H9 (cell line): ENCODE measurements at regions not wholly inside any gene's neighbourhood (a gene's known extent, or its start where the extent isn't known, plus 50 kb on each side); places are given as distances from the start of the nearest gene placed in this dataset.

Experiments
- DNase-seq: peaks from one replicate; pipeline ENCODE4 v3.0.0-alpha.2; 2017
- H2AFZ ChIP-seq: one replicate; pipeline ENCODE4 v1.6.1; 2013; ENCODE audit warnings: mild to moderate bottlenecking, low read length, control low read depth, moderate library complexity
- H2AK5ac ChIP-seq: 2 replicates; pipeline ENCODE4 v1.6.1; 2013; ENCODE audit warnings: low read length, control low read depth, mixed read lengths; ENCODE audit not compliant: insufficient read length
- H2BK120ac ChIP-seq: one replicate; pipeline ENCODE4 v1.6.1; 2013; ENCODE audit warnings: low read depth, mild to moderate bottlenecking, low read length, control low read depth, inconsistent platforms; ENCODE audit not compliant: poor library complexity, severe bottlenecking
- H2BK12ac ChIP-seq: 2 replicates; pipeline ENCODE4 v1.6.1; 2013; ENCODE audit warnings: low read length, control low read depth, mixed read lengths, low read depth; ENCODE audit not compliant: insufficient read length
- H2BK15ac ChIP-seq: 2 replicates; pipeline ENCODE4 v1.6.1; 2013; ENCODE audit warnings: low read depth, low read length, control low read depth
- H2BK20ac ChIP-seq: one replicate; pipeline ENCODE4 v1.6.1; 2013; ENCODE audit warnings: low read depth, mild to moderate bottlenecking, low read length, control low read depth, inconsistent platforms; ENCODE audit not compliant: poor library complexity, severe bottlenecking
- H2BK5ac ChIP-seq: 2 replicates; pipeline ENCODE4 v1.6.1; 2013; ENCODE audit warnings: low read length, control low read depth, mixed read lengths; ENCODE audit not compliant: insufficient read length
- H3K14ac ChIP-seq: 2 replicates; pipeline ENCODE4 v1.6.1; 2013; ENCODE audit warnings: low read length, control low read depth; ENCODE audit not compliant: insufficient read depth
- H3K18ac ChIP-seq: 2 replicates; pipeline ENCODE4 v1.6.1; 2013; ENCODE audit warnings: low read depth, mild to moderate bottlenecking, mixed read lengths, low read length, control low read depth; ENCODE audit not compliant: insufficient read length
- H3K23ac ChIP-seq: 2 replicates; pipeline ENCODE4 v1.6.1; 2013; ENCODE audit warnings: low read length, control low read depth, mixed read lengths, low read depth; ENCODE audit not compliant: insufficient read length
- H3K23me2 ChIP-seq: 2 replicates; pipeline ENCODE4 v1.6.1; 2013; ENCODE audit warnings: low read depth, mild to moderate bottlenecking, mixed read lengths, low read length, control low read depth; ENCODE audit not compliant: insufficient read length, poor library complexity, severe bottlenecking
- H3K27ac ChIP-seq: 2 replicates; pipeline ENCODE4 v1.5.1; 2013; ENCODE audit warnings: low read length, control low read depth, mixed read lengths, low read depth; ENCODE audit not compliant: insufficient read length
- H3K27me3 ChIP-seq: 2 replicates; pipeline ENCODE4 v1.6.1; 2013; ENCODE audit warnings: low read length, control low read depth, inconsistent platforms; ENCODE audit not compliant: insufficient read depth
- H3K4ac ChIP-seq: 2 replicates; pipeline ENCODE4 v1.6.1; 2013; ENCODE audit warnings: low read depth, mild to moderate bottlenecking, control low read depth, inconsistent platforms, low read length, moderate library complexity
- H3K4me1 ChIP-seq: 2 replicates; pipeline ENCODE4 v1.6.1; 2013; ENCODE audit warnings: low read length, control low read depth, inconsistent platforms; ENCODE audit not compliant: insufficient read depth
- H3K4me2 ChIP-seq: 2 replicates; pipeline ENCODE4 v1.6.1; 2013; ENCODE audit warnings: low read length, control low read depth, mixed read lengths; ENCODE audit not compliant: insufficient read length, insufficient read depth
- H3K56ac ChIP-seq: 2 replicates; pipeline ENCODE4 v1.6.1; 2013; ENCODE audit warnings: low read depth, mild to moderate bottlenecking, mixed read lengths, low read length, control low read depth; ENCODE audit not compliant: insufficient read length
- H3K79me1 ChIP-seq: 2 replicates; pipeline ENCODE4 v1.6.1; 2013; ENCODE audit warnings: low read depth, mild to moderate bottlenecking, moderate library complexity, low read length, control low read depth, inconsistent platforms; ENCODE audit not compliant: insufficient read depth, poor library complexity, severe bottlenecking
- H3K79me2 ChIP-seq: 2 replicates; pipeline ENCODE4 v1.6.1; 2013; ENCODE audit warnings: low read length, control low read depth, inconsistent platforms; ENCODE audit not compliant: insufficient read depth
- H3K9ac ChIP-seq: 2 replicates; pipeline ENCODE4 v1.6.1; 2013; ENCODE audit warnings: low read length, control low read depth, mixed read lengths; ENCODE audit not compliant: insufficient read length; ENCODE audit errors: extremely low read depth
- H3K9me3 ChIP-seq: one replicate; pipeline ENCODE4 v1.6.1; 2013; ENCODE audit warnings: low read depth, low read length, inconsistent platforms; ENCODE audit not compliant: control insufficient read depth
- H3T11ph ChIP-seq: one replicate; pipeline ENCODE4 v1.6.1; 2013; ENCODE audit warnings: mild to moderate bottlenecking, low read length, control low read depth, inconsistent platforms
- H4K20me1 ChIP-seq: one replicate; pipeline ENCODE4 v1.6.1; 2013; ENCODE audit not compliant: control insufficient read depth, insufficient read length, insufficient read depth
- H4K5ac ChIP-seq: 2 replicates; pipeline ENCODE4 v1.6.1; 2013; ENCODE audit warnings: low read depth, mild to moderate bottlenecking, mixed read lengths, low read length, control low read depth; ENCODE audit not compliant: insufficient read length
- H4K8ac ChIP-seq: replicated peaks from 2 replicates; pipeline ENCODE4 v1.6.1; 2013; ENCODE audit warnings: low read length, control low read depth, mixed read lengths, low read depth; ENCODE audit not compliant: insufficient read length
- H4K91ac ChIP-seq: 2 replicates; pipeline ENCODE4 v1.6.1; 2013; ENCODE audit warnings: low read depth, mild to moderate bottlenecking, moderate library complexity, mixed read lengths, low read length, control low read depth; ENCODE audit not compliant: insufficient read length
- H3K27ac Mint-ChIP-seq, 3 experiments: 2 replicates in 2 of 3; 3 replicates in 1 of 3; pipeline ENCODE4 v1.8.0; 2020 to 2021; ENCODE audit warnings: mixed read lengths in 3 of 3, mild to moderate bottlenecking in 1 of 3, moderate library complexity in 1 of 3
- H3K27me3 Mint-ChIP-seq: 2 replicates; pipeline ENCODE4 v1.8.0; 2021; ENCODE audit warnings: low read depth, mild to moderate bottlenecking, moderate library complexity, mixed read lengths
- H3K36me3 Mint-ChIP-seq, 3 experiments: 2 replicates in 2 of 3; 3 replicates in 1 of 3; pipeline ENCODE4 v1.8.0; 2020 to 2021; ENCODE audit warnings: low read depth in 3 of 3, mixed read lengths in 3 of 3; ENCODE audit not compliant: insufficient read depth in 1 of 3
- H3K4me1 Mint-ChIP-seq, 2 experiments: 2 replicates each; pipeline ENCODE4 v1.8.0; 2020; ENCODE audit warnings: mixed read lengths in 2 of 2
- H3K4me3 Mint-ChIP-seq, 2 experiments: 2 replicates in 1 of 2; 3 replicates in 1 of 2; pipeline ENCODE4 v1.8.0; 2020 to 2021; ENCODE audit warnings: mild to moderate bottlenecking in 2 of 2, mixed read lengths in 2 of 2, moderate library complexity in 1 of 2
- H3K9me3 Mint-ChIP-seq, 2 experiments: 2 replicates in 1 of 2; 3 replicates in 1 of 2; pipeline ENCODE4 v1.8.0; 2020; ENCODE audit warnings: mild to moderate bottlenecking in 2 of 2, mixed read lengths in 2 of 2, moderate library complexity in 1 of 2
- CTCF ChIP-seq: fragments of 200-600 bp; sonication (generic); conservative IDR thresholded peaks from 3 replicates; pipeline ENCODE4 v1.8.0; 2021; ENCODE audit warnings: antibody characterized with exemption, mild to moderate bottlenecking
- WGBS: extraction: QIAGEN DNeasy Blood & Tissue Kit; methylation state at CpG from one replicate; pipeline ENCODE4 v1.1.7; 2013; ENCODE audit warnings: missing lambda C conversion rate, low lambda C conversion rate, mixed read lengths; ENCODE audit not compliant: insufficient read length; ENCODE audit errors: extremely low coverage; 5-methylcytosine and 5-hydroxymethylcytosine counted together

- Mint-ChIP-seq H3K27me3 (peaks cover 2% of the 10 kb centered on the region), H3K9me3 (peaks cover 92 to 93% of the 10 kb centered on the region in 2 experiments), H3K4me1 (no peaks in the 10 kb centered on the region), H3K36me3 (peaks cover 9 to 37% (median 11%) of the 10 kb centered on the region in 3 experiments), H3K4me3 (no peak overlapping the region), H3K27ac (no peak overlapping the region)
- Histone ChIP-seq H3K9me3 (peaks cover 47% of the 10 kb centered on the region), H3K27ac (no peak overlapping the region), H3K23me2 (no peaks in the 10 kb centered on the region), H2BK15ac (no peak overlapping the region), H3K18ac (no peak overlapping the region), H3K56ac (no peak overlapping the region), H3K79me2 (no peaks in the 10 kb centered on the region), H2AK5ac (no peak overlapping the region), H2BK5ac (no peak overlapping the region), H4K91ac (no peak overlapping the region), H3K4ac (no peak overlapping the region), H4K8ac (no peak overlapping the region), H3K23ac (no peak overlapping the region), H2BK20ac (no peak overlapping the region), H2BK120ac (no peak overlapping the region), H3K27me3 (no peaks in the 10 kb centered on the region), H2BK12ac (no peak overlapping the region), H3K4me2 (no peak overlapping the region), H4K20me1 (no peaks in the 10 kb centered on the region), H2AFZ (no peak overlapping the region), H3T11ph (no peak overlapping the region), H4K5ac (no peak overlapping the region), H3K14ac (no peak overlapping the region), H3K9ac (no peak overlapping the region), H3K79me1 (no peaks in the 10 kb centered on the region), H3K4me1 (no peaks in the 10 kb centered on the region)
- no CpG with 5 or more reads among the region's 3 CpGs for WGBS
- no peak for TF ChIP-seq CTCF
- DNase-seq = no peak
Measured at GRCh38 chr7:153397906-153398305, 638.4 kb downstream of the ACTR3B start.
